OCI-LY1 (cell line): ENCODE measurements at regions not wholly inside any gene's neighbourhood (a gene's known extent, or its start where the extent isn't known, plus 50 kb on each side); places are given as distances from the start of the nearest gene placed in this dataset.
"Not testable (repeated sequence)": the region's sequence is repeated elsewhere in the genome, so short reads cannot be mapped to it uniquely, and the experiment has no call there.

Experiments
- H2AFZ ChIP-seq: fragments of 200-600 bp; sonication (generic), shearing (Covaris generic); 2 replicates; pipeline ENCODE4 v1.6.0; 2014; ENCODE audit warnings: antibody characterized with exemption, mild to moderate bottlenecking, low read length
- H3F3A ChIP-seq: fragments of 200-600 bp; sonication (generic), shearing (Covaris generic); 2 replicates; pipeline ENCODE4 v1.6.0; 2014; ENCODE audit warnings: mild to moderate bottlenecking, antibody characterized with exemption, low read length, moderate library complexity; ENCODE audit not compliant: insufficient read depth
- H3K27ac ChIP-seq: fragments of 200-600 bp; sonication (generic); 2 replicates; pipeline ENCODE4 v1.5.1; 2014; ENCODE audit warnings: low read length, mixed run types, mild to moderate bottlenecking, low read depth; ENCODE audit not compliant: poor library complexity, severe bottlenecking
- H3K27me3 ChIP-seq: fragments of 200-600 bp; sonication (generic); 2 replicates; pipeline ENCODE4 v1.6.0; 2014; ENCODE audit warnings: antibody characterized with exemption, mild to moderate bottlenecking, low read length, moderate library complexity; ENCODE audit not compliant: insufficient read depth
- H3K36me3 ChIP-seq: fragments of 200-600 bp; sonication (generic); 2 replicates; pipeline ENCODE4 v1.6.1; 2014; ENCODE audit warnings: mild to moderate bottlenecking, antibody characterized with exemption, low read length, moderate library complexity, mixed read lengths; ENCODE audit not compliant: insufficient read depth
- H3K4me1 ChIP-seq: fragments of 200-600 bp; sonication (generic); 2 replicates; pipeline ENCODE4 v1.5.1; 2014; ENCODE audit warnings: mild to moderate bottlenecking, low read length, moderate library complexity; ENCODE audit not compliant: insufficient read depth, severe bottlenecking
- H3K4me2 ChIP-seq: fragments of 200-600 bp; sonication (generic), shearing (Covaris generic); 2 replicates; pipeline ENCODE4 v1.6.1; 2014; ENCODE audit warnings: low read length
- H3K4me3 ChIP-seq: fragments of 200-600 bp; sonication (generic); 2 replicates; pipeline ENCODE4 v1.5.1; 2014; ENCODE audit warnings: low read length, low read depth, mild to moderate bottlenecking, mixed read lengths; ENCODE audit not compliant: poor library complexity, severe bottlenecking
- H3K79me2 ChIP-seq: fragments of 200-600 bp; shearing (Covaris generic); 2 replicates; pipeline ENCODE4 v1.6.1; 2016; ENCODE audit warnings: mixed run types, low read length, mixed read lengths; ENCODE audit not compliant: insufficient read depth
- H3K9ac ChIP-seq: fragments of 200-600 bp; sonication (generic), shearing (Covaris generic); 2 replicates; pipeline ENCODE4 v1.6.1; 2014; ENCODE audit warnings: mild to moderate bottlenecking, low read length, mixed read lengths
- H3K9me2 ChIP-seq: fragments of 200-600 bp; sonication (generic), shearing (Covaris generic); 2 replicates; pipeline ENCODE4 v1.6.1; 2014; ENCODE audit warnings: low read depth, mild to moderate bottlenecking, low read length, mixed read lengths
- H3K9me3 ChIP-seq: fragments of 200-600 bp; shearing (Covaris generic); 2 replicates; pipeline ENCODE4 v1.6.1; 2014; ENCODE audit warnings: low read length, mixed read lengths
- H4K20me1 ChIP-seq: fragments of 200-600 bp; sonication (generic), shearing (Covaris generic); 2 replicates; pipeline ENCODE4 v1.6.0; 2016; ENCODE audit warnings: mild to moderate bottlenecking, low read length; ENCODE audit not compliant: insufficient read depth
- CTCF ChIP-seq: fragments of 200-600 bp; sonication (generic), shearing (Covaris generic); IDR thresholded peaks from 2 replicates; pipeline ENCODE4 v1.5.1; 2017; ENCODE audit warnings: mild to moderate bottlenecking, antibody characterized with exemption, low read length, moderate library complexity, mixed read lengths
- EZH2 ChIP-seq: fragments of 200-600 bp; sonication (generic), shearing (Covaris generic); IDR thresholded peaks from 2 replicates; pipeline ENCODE4 v1.8.0; 2017; ENCODE audit warnings: borderline replicate concordance, mixed run types, mild to moderate bottlenecking, antibody characterized with exemption, low read length, moderate library complexity, mixed read lengths

DNA sequence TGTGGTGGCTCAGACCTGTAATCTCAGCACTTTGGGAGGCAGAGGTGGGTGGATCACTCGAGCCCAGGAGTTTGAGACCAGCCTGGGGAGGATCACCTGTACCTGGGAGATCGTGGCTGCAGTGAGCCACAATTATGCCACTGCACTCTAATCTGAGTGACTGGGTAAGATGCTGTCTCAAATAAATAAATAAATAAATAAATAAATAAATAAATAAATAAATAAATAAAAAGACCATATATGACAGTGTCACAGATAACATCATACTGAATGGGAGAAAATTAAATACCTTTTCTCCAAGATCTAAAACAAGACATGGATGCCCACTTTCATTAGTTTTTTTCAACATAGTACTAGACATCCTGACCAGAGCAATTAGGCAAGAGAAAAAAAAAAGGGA lies 182.8 kb downstream of the FAM47A start:
- Histone ChIP-seq H3K4me3 (no peak overlapping the region), H3K9me3 (no peaks in the 10 kb centered on the region), H2AFZ (no peak overlapping the region)

DNA sequence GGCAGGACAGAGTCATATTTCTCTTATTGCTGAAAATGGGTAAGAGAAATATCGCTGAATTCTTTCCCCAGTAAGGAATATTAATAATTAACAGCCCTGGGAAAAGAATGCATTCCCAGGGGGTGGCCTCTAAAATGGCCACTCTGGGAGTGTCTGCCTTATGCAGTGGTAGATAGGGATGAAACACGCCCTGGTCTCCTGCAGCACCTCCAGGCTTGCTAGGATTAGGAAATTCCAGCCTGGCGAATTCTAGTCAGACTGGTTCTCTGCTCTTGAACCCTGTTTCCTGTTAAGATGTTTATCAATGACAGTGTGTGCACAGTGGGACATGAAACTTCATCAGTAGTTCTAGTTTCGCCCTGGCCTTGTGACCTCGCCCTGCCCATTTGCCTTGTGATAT lies 205.9 kb downstream of the FAM47A start:
- not testable (repeated sequence) for H3K27ac ChIP-seq, H3K9ac ChIP-seq, H3K79me2 ChIP-seq, H3K9me3 ChIP-seq, H3K4me2 ChIP-seq, H2AFZ ChIP-seq, H3F3A ChIP-seq, H3K36me3 ChIP-seq, H4K20me1 ChIP-seq, H3K4me1 ChIP-seq, H3K9me2 ChIP-seq, H3K27me3 ChIP-seq, H3K4me3 ChIP-seq

More for the DNA sequence above, 182.8 kb downstream of the FAM47A start:
- Histone ChIP-seq H3K27ac (no peak overlapping the region), H3K9me2 (no peaks in the 10 kb centered on the region), H3K9ac (no peak overlapping the region), H3K36me3 (no peaks in the 10 kb centered on the region), H3K4me2 (no peak overlapping the region), H3K27me3 (no peaks in the 10 kb centered on the region), H4K20me1 (no peaks in the 10 kb centered on the region), H3F3A (no peaks in the 10 kb centered on the region), H3K4me1 (no peaks in the 10 kb centered on the region), H3K79me2 (no peaks in the 10 kb centered on the region)
- no peak for TF ChIP-seq EZH2

DNA sequence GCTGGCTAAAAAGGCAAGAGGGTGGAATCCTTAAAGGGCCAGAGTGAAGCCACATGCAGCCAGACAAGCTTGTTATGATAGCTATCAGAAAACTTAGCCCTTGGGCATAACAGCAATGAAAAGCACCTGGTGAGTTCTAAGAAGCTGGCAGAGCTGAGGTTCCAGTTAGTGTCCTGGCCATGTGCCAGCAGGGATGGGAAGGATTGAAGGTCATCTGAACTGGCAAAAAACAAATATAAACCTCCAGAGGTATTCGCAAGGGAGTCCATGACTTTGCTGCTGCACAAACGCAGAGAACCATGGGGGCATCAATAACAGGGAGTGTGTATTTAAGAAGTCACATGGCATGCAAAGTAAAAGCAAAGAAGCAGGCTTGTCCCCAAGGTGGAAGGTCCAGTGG lies 208.9 kb downstream of the FAM47A start:
- Histone ChIP-seq H4K20me1 (no peaks in the 10 kb centered on the region), H3K9ac (no peak overlapping the region), H3F3A (no peaks in the 10 kb centered on the region), H3K4me2 (no peak overlapping the region), H3K4me3 (no peak overlapping the region), H3K9me2 (no peaks in the 10 kb centered on the region), H3K27me3 (no peaks in the 10 kb centered on the region), H3K36me3 (no peaks in the 10 kb centered on the region), H2AFZ (no peak overlapping the region), H3K27ac (no peak overlapping the region), H3K79me2 (no peaks in the 10 kb centered on the region), H3K9me3 (no peaks in the 10 kb centered on the region), H3K4me1 (no peaks in the 10 kb centered on the region)
- TF ChIP-seq CTCF (no peak), EZH2 (no peak)

GRCh38 chrX:33909836-33910235 lies 222.3 kb downstream of the FAM47A start:
- Histone ChIP-seq H3K4me2 (no peak overlapping the region), H3K79me2 (no peaks in the 10 kb centered on the region), H3K9me2 (no peaks in the 10 kb centered on the region), H3K9me3 (no peaks in the 10 kb centered on the region), H2AFZ (no peak overlapping the region), H3F3A (no peaks in the 10 kb centered on the region), H4K20me1 (no peaks in the 10 kb centered on the region), H3K27me3 (no peaks in the 10 kb centered on the region), H3K4me1 (no peaks in the 10 kb centered on the region), H3K9ac (no peak overlapping the region), H3K4me3 (no peak overlapping the region), H3K27ac (no peak overlapping the region), H3K36me3 (no peaks in the 10 kb centered on the region)
- TF ChIP-seq EZH2, result no peak
- TF ChIP-seq CTCF, result no peak
